ENCODE measurements at regions not wholly inside any gene's neighbourhood (a gene's known extent, or its start where the extent isn't known, plus 50 kb on each side); places are given as distances from the start of the nearest gene placed in this dataset.

DNA sequence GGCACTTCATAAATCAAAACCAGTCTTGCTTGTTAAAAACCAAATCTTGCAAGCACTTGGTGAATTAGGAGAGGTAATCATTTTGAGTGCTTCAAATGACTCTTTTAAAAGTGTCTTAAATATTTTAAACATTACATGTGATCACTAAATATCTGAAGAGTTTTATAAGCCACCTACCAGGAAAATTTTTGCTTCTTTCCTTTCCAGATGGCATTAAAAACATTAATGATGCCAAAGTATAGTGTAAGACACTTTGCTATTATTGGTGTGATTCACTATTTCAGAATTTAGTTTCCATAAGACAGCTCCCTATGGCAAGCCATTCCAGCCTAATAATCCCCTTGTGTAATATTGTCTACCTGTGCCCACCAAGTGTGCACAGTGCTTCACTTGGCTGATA, 548.8 kb upstream of the ADAMTS5 start:
- Histone ChIP-seq H3K9ac (ENCODE audit: low read length in 5 of 5) (no peak overlapping the region), H3K27ac (ENCODE audit: low read depth, low read length) (no peak overlapping the region), H3K27me3 (ENCODE audit: control insufficient read depth in 5 of 5, insufficient read depth in 4 of 5, low read length in 5 of 5) (no peaks in the 10 kb centered on the region), H3K36me3 (ENCODE audit: control insufficient read depth in 5 of 5, insufficient read depth in 5 of 5, low read length in 5 of 5) (no peaks in the 10 kb centered on the region), H3K4me1 (ENCODE audit: control insufficient read depth in 5 of 5, insufficient read depth in 5 of 5, low read length in 5 of 5) (no peaks in the 10 kb centered on the region), H3K4me3 (ENCODE audit: low read depth in 1 of 5, low read length in 5 of 5) (no peak overlapping the region), H3K9me3 (ENCODE audit: control insufficient read depth in 5 of 5, low read length in 5 of 5) (peaks cover 0 to 13% (median 7%) of the 10 kb centered on the region in 5 donors)

DNA sequence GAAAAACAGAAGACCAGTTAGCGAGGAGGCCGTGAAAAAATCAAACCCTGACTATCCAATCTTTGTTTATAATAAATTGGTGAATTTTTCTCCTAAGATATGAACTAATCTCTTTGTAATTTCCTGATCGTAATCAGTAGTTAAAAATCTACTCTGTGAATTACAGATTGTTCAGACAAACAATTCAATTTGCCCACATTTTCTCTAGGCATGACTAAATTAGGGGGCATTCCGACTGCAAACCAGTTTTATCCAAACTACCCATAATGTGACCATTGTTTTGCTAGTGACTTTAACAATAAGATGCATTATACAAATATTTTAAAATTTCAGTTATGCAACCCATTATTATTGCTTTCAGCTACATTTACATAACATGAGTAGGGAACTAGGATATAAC, 546.9 kb upstream of the ADAMTS5 start:
- Histone ChIP-seq H3K27ac (ENCODE audit: low read depth, low read length) (no peak overlapping the region), H3K27me3 (ENCODE audit: control insufficient read depth in 5 of 5, insufficient read depth in 4 of 5, low read length in 5 of 5) (no peaks in the 10 kb centered on the region), H3K36me3 (ENCODE audit: control insufficient read depth in 5 of 5, insufficient read depth in 5 of 5, low read length in 5 of 5) (no peaks in the 10 kb centered on the region), H3K4me3 (ENCODE audit: low read depth in 1 of 5, low read length in 5 of 5) (no peak overlapping the region), H3K9me3 (ENCODE audit: control insufficient read depth in 5 of 5, low read length in 5 of 5) (peaks cover 0 to 11% (median 7%) of the 10 kb centered on the region in 5 donors), H3K4me1 (ENCODE audit: control insufficient read depth in 5 of 5, insufficient read depth in 5 of 5, low read length in 5 of 5) (no peaks in the 10 kb centered on the region), H3K9ac (ENCODE audit: low read length in 5 of 5) (no peak overlapping the region)

DNA sequence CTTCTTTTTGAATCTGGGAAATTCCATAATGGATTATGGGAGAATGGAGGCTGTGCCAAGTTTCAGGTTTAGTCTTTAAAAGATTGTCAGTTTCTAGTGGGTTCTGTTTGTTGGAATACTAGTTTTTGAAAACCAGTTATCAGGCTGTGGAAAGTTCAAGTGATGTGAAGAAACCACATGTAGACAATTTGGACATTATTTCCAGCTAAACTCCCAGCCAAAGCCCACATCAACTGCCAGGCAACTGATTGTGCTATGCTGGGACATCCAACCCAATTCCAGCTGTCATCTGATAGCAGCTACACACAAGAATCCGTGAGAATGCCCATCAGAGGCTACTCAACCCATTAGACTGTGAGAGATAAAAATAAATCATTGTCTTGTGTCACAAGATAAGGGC, 546.1 kb upstream of the ADAMTS5 start:
- Histone ChIP-seq H3K9me3 (ENCODE audit: control insufficient read depth in 5 of 5, low read length in 5 of 5) (peaks cover 0 to 11% (median 7%) of the 10 kb centered on the region in 5 donors), H3K4me3 (ENCODE audit: low read depth in 1 of 5, low read length in 5 of 5) (no peak overlapping the region), H3K9ac (ENCODE audit: low read length in 5 of 5) (no peak overlapping the region), H3K27ac (ENCODE audit: low read depth, low read length) (no peak overlapping the region), H3K36me3 (ENCODE audit: control insufficient read depth in 5 of 5, insufficient read depth in 5 of 5, low read length in 5 of 5) (no peaks in the 10 kb centered on the region), H3K27me3 (ENCODE audit: control insufficient read depth in 5 of 5, insufficient read depth in 4 of 5, low read length in 5 of 5) (no peaks in the 10 kb centered on the region), H3K4me1 (ENCODE audit: control insufficient read depth in 5 of 5, insufficient read depth in 5 of 5, low read length in 5 of 5) (no peaks in the 10 kb centered on the region)

DNA sequence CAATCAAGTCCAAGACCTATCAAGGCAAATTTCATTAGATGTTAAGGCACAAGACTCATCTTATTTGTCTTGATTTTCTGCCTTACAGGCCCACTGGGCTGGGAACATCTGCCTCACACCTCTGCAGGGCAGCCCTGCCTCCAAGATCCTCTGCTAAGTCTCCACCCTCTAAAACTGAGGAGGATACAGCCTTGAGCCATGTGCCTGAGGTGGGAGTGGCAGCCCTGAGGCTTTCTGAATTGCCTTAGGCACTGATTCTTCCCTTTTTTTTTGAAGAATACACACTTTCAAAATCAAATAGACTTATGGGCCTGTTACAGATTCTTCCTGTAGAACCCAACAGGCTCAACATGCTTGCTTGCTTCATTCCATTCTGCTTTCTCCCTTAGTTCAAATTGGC, 544.3 kb upstream of the ADAMTS5 start:
- Histone ChIP-seq H3K4me3 (ENCODE audit: low read depth in 1 of 5, low read length in 5 of 5) (no peak overlapping the region), H3K27ac (ENCODE audit: low read depth, low read length) (no peak overlapping the region), H3K4me1 (ENCODE audit: control insufficient read depth in 5 of 5, insufficient read depth in 5 of 5, low read length in 5 of 5) (no peaks in the 10 kb centered on the region), H3K27me3 (ENCODE audit: control insufficient read depth in 5 of 5, insufficient read depth in 4 of 5, low read length in 5 of 5) (no peaks in the 10 kb centered on the region), H3K9ac (ENCODE audit: low read length in 5 of 5) (no peak overlapping the region), H3K36me3 (ENCODE audit: control insufficient read depth in 5 of 5, insufficient read depth in 5 of 5, low read length in 5 of 5) (no peaks in the 10 kb centered on the region), H3K9me3 (ENCODE audit: control insufficient read depth in 5 of 5, low read length in 5 of 5) (no peaks in the 10 kb centered on the region)

- no peaks in the 10 kb centered on the region for H3K27me3 ChIP-seq (ENCODE audit: control insufficient read depth in 5 of 5, insufficient read depth in 4 of 5, low read length in 5 of 5)
- H3K27ac ChIP-seq (ENCODE audit: low read depth, low read length): no peak overlapping the region
- H3K4me1 ChIP-seq (ENCODE audit: control insufficient read depth in 5 of 5, insufficient read depth in 5 of 5, low read length in 5 of 5): peaks cover 0 to 8% (median 2%) of the 10 kb centered on the region in 5 donors
- no peaks in the 10 kb centered on the region for H3K9me3 ChIP-seq (ENCODE audit: control insufficient read depth in 5 of 5, low read length in 5 of 5)
- no peaks in the 10 kb centered on the region for H3K36me3 ChIP-seq (ENCODE audit: control insufficient read depth in 5 of 5, insufficient read depth in 5 of 5, low read length in 5 of 5)
- H3K9ac ChIP-seq (ENCODE audit: low read length in 5 of 5): no peak overlapping the region
- no peak overlapping the region for H3K4me3 ChIP-seq (ENCODE audit: low read depth in 1 of 5, low read length in 5 of 5)
Observed at GRCh38 chr21:27507695-27508094, 540.8 kb upstream of the ADAMTS5 start.

DNA sequence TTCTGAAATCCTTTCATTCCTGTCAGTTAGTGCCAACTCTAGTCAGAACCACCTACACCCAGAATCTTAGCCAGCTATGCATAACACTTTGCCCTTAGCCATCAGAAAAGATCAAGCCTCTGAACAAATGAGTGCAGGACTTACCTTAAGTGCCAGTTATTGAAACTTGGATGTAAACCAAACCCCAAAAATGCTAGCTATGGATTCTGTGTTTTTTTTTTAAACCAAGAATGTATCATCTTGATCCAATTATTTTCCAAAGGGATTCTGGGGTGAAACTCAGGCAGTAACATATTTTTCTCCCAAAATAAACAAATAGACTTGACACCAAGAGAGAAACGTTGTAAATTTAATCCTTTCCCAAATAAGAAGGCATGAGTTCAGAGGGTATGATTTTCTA, 538.6 kb upstream of the ADAMTS5 start:
- no peaks in the 10 kb centered on the region for H3K9me3 ChIP-seq (ENCODE audit: control insufficient read depth in 5 of 5, low read length in 5 of 5)
- no peak overlapping the region for H3K27ac ChIP-seq (ENCODE audit: low read depth, low read length)
- peaks cover 0 to 8% (median 2%) of the 10 kb centered on the region in 5 donors for H3K4me1 ChIP-seq (ENCODE audit: control insufficient read depth in 5 of 5, insufficient read depth in 5 of 5, low read length in 5 of 5)
- H3K27me3 ChIP-seq (ENCODE audit: control insufficient read depth in 5 of 5, insufficient read depth in 4 of 5, low read length in 5 of 5): no peaks in the 10 kb centered on the region
- H3K9ac ChIP-seq (ENCODE audit: low read length in 5 of 5): no peak overlapping the region
- H3K36me3 ChIP-seq (ENCODE audit: control insufficient read depth in 5 of 5, insufficient read depth in 5 of 5, low read length in 5 of 5): no peaks in the 10 kb centered on the region
- H3K4me3 ChIP-seq (ENCODE audit: low read depth in 1 of 5, low read length in 5 of 5): no peak overlapping the region

GRCh38 chr21:27502801-27503200, 535.9 kb upstream of the ADAMTS5 start:
- H3K4me1 ChIP-seq (ENCODE audit: control insufficient read depth in 5 of 5, insufficient read depth in 5 of 5, low read length in 5 of 5): peaks cover 0 to 8% (median 2%) of the 10 kb centered on the region in 5 donors
- H3K9me3 ChIP-seq (ENCODE audit: control insufficient read depth in 5 of 5, low read length in 5 of 5): no peaks in the 10 kb centered on the region
- no peak overlapping the region for H3K27ac ChIP-seq (ENCODE audit: low read depth, low read length)
- no peaks in the 10 kb centered on the region for H3K36me3 ChIP-seq (ENCODE audit: control insufficient read depth in 5 of 5, insufficient read depth in 5 of 5, low read length in 5 of 5)
- no peak overlapping the region for H3K9ac ChIP-seq (ENCODE audit: low read length in 5 of 5)
- H3K4me3 ChIP-seq (ENCODE audit: low read depth in 1 of 5, low read length in 5 of 5): no peak overlapping the region
- no peaks in the 10 kb centered on the region for H3K27me3 ChIP-seq (ENCODE audit: control insufficient read depth in 5 of 5, insufficient read depth in 4 of 5, low read length in 5 of 5)

GRCh38 chr21:27498025-27498424, 531.1 kb upstream of the ADAMTS5 start:
- no peaks in the 10 kb centered on the region for H3K4me1 ChIP-seq (ENCODE audit: control insufficient read depth in 5 of 5, insufficient read depth in 5 of 5, low read length in 5 of 5)
- no peak overlapping the region for H3K9ac ChIP-seq (ENCODE audit: low read length in 5 of 5)
- H3K9me3 ChIP-seq (ENCODE audit: control insufficient read depth in 5 of 5, low read length in 5 of 5): no peaks in the 10 kb centered on the region
- no peak overlapping the region for H3K27ac ChIP-seq (ENCODE audit: low read depth, low read length)
- H3K27me3 ChIP-seq (ENCODE audit: control insufficient read depth in 5 of 5, insufficient read depth in 4 of 5, low read length in 5 of 5): no peaks in the 10 kb centered on the region
- H3K4me3 ChIP-seq (ENCODE audit: low read depth in 1 of 5, low read length in 5 of 5): no peak overlapping the region
- H3K36me3 ChIP-seq (ENCODE audit: control insufficient read depth in 5 of 5, insufficient read depth in 5 of 5, low read length in 5 of 5): no peaks in the 10 kb centered on the region

GRCh38 chr21:27495836-27496235, 528.9 kb upstream of the ADAMTS5 start:
- no peaks in the 10 kb centered on the region for H3K9me3 ChIP-seq (ENCODE audit: control insufficient read depth in 5 of 5, low read length in 5 of 5)
- no peak overlapping the region for H3K27ac ChIP-seq (ENCODE audit: low read depth, low read length)
- H3K4me3 ChIP-seq (ENCODE audit: low read depth in 1 of 5, low read length in 5 of 5): no peak overlapping the region
- no peaks in the 10 kb centered on the region for H3K36me3 ChIP-seq (ENCODE audit: control insufficient read depth in 5 of 5, insufficient read depth in 5 of 5, low read length in 5 of 5)
- no peaks in the 10 kb centered on the region for H3K27me3 ChIP-seq (ENCODE audit: control insufficient read depth in 5 of 5, insufficient read depth in 4 of 5, low read length in 5 of 5)
- H3K9ac ChIP-seq (ENCODE audit: low read length in 5 of 5): no peak overlapping the region
- H3K4me1 ChIP-seq (ENCODE audit: control insufficient read depth in 5 of 5, insufficient read depth in 5 of 5, low read length in 5 of 5): no peaks in the 10 kb centered on the region

DNA sequence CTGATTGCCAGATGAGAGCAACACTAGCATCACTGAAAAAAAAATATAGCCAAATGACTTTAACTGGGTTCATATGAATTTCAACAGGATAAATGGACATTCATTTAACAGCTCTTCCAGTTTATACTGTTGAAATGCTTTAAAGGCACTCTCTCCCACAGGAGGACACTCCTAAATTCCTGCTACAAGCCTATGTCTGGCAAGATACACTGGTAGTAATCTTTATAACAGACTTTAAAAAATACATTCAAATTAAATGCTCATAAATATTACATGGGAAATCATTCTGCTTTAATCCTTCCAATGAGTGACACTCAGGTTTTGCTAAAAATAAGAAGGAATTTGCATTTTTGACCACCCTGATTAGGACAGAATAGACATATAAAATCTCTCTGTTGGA, 526.7 kb upstream of the ADAMTS5 start:
- H3K4me3 ChIP-seq (ENCODE audit: low read depth in 1 of 5, low read length in 5 of 5): no peak overlapping the region
- H3K27ac ChIP-seq (ENCODE audit: low read depth, low read length): no peak overlapping the region
- H3K36me3 ChIP-seq (ENCODE audit: control insufficient read depth in 5 of 5, insufficient read depth in 5 of 5, low read length in 5 of 5): no peaks in the 10 kb centered on the region
- H3K9ac ChIP-seq (ENCODE audit: low read length in 5 of 5): no peak overlapping the region
- no peaks in the 10 kb centered on the region for H3K9me3 ChIP-seq (ENCODE audit: control insufficient read depth in 5 of 5, low read length in 5 of 5)
- no peaks in the 10 kb centered on the region for H3K27me3 ChIP-seq (ENCODE audit: control insufficient read depth in 5 of 5, insufficient read depth in 4 of 5, low read length in 5 of 5)
- H3K4me1 ChIP-seq (ENCODE audit: control insufficient read depth in 5 of 5, insufficient read depth in 5 of 5, low read length in 5 of 5): no peaks in the 10 kb centered on the region

DNA sequence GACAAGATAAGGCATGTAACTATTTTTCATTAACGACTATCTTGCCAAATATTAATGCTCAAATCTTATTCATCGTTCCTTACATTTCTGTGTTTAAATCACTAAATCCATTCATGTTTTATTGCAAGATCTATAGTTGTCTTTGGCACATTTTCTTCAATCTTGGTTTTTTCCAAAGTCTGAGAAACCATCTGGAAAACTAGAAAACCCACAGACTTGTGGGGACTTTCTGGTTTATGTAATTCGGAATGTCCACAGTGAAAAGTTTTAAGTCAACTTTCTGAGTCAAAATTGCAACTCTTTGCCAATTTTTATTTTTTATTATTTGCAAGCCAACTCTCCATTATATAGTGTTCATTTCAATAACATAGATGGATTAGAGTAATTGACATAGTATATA, 520.8 kb upstream of the ADAMTS5 start:
- no peaks in the 10 kb centered on the region for H3K4me1 ChIP-seq (ENCODE audit: control insufficient read depth in 5 of 5, insufficient read depth in 5 of 5, low read length in 5 of 5)
- H3K27me3 ChIP-seq (ENCODE audit: control insufficient read depth in 5 of 5, insufficient read depth in 4 of 5, low read length in 5 of 5): no peaks in the 10 kb centered on the region
- no peak overlapping the region for H3K9ac ChIP-seq (ENCODE audit: low read length in 5 of 5)
- no peaks in the 10 kb centered on the region for H3K36me3 ChIP-seq (ENCODE audit: control insufficient read depth in 5 of 5, insufficient read depth in 5 of 5, low read length in 5 of 5)
- no peak overlapping the region for H3K4me3 ChIP-seq (ENCODE audit: low read depth in 1 of 5, low read length in 5 of 5)
- no peak overlapping the region for H3K27ac ChIP-seq (ENCODE audit: low read depth, low read length)
- H3K9me3 ChIP-seq (ENCODE audit: control insufficient read depth in 5 of 5, low read length in 5 of 5): no peaks in the 10 kb centered on the region

All from subcutaneous abdominal adipose tissue (tissue), 5 donors.